Pancreas (tissue), 10 donors: ENCODE measurements at regions not wholly inside any gene's neighbourhood (a gene's known extent, or its start where the extent isn't known, plus 50 kb on each side); places are given as distances from the start of the nearest gene placed in this dataset.

Source experiments
- ATAC-seq, 4 donors: fragments of 200-7000 bp; cut with Tn5 transposase; one replicate each; pipeline versions ENCODE4 v1.8.0 to v1.9.1; 2020; ENCODE audit warnings: mild to moderate bottlenecking in 4 of 4, moderate library complexity in 4 of 4
- DNase-seq, 6 donors: peaks; one replicate each; pipeline ENCODE4 v3.0.0-alpha.2; 2020
- FAIRE-seq: peaks from 2 replicates; lab custom pipeline; 2012; peaks lifted over from hg19 to GRCh38; lab: Jason Lieb, UNC
- H3K27ac ChIP-seq, 4 donors: fragments of 200-600 bp; sonication (generic); 1 replicate in 3 of 4; 2 replicates in 1 of 4; pipeline versions ENCODE4 v1.5.0 to v1.8.0; 2020
- H3K27me3 ChIP-seq, 4 donors: fragments of 200-600 bp; one replicate each; pipeline ENCODE4 v1.8.0; 2021
- H3K36me3 ChIP-seq, 3 donors: fragments of 200-600 bp; sonication (generic) in 1 of 3; one replicate each; pipeline versions ENCODE4 v1.5.0 to v1.8.0; 2020 to 2021
- H3K4me1 ChIP-seq, 3 donors: fragments of 200-600 bp; one replicate each; pipeline ENCODE4 v1.8.0; 2021
- H3K4me3 ChIP-seq, 4 donors: fragments of 200-600 bp; sonication (generic) in 2 of 4; one replicate each; pipeline versions ENCODE4 v1.5.0 to v1.8.0; 2020 to 2021
- H3K9me3 ChIP-seq, 4 donors: fragments of 200-600 bp; one replicate each; pipeline ENCODE4 v1.8.0; 2021
- WGBS, 2 donors: extraction: QIAGEN DNeasy Blood & Tissue Kit; methylation state at CpG; one replicate each; pipeline ENCODE4 v1.1.7; 2013; 5-methylcytosine and 5-hydroxymethylcytosine counted together
- intact Hi-C, 3 donors: fragments of 100-400 bp; cut with DNase I; formaldehyde crosslinking; loops; one replicate each; pipeline versions ENCODE4 v1.11.1 to v1.14.2; 2022
- TF ChIP-seq, protein P1 (sequence below), 4 donors: fragments of 200-600 bp; sonication (generic) in 3 of 4; IDR thresholded peaks; one replicate each; pipeline versions ENCODE4 v1.5.0 to v1.8.0; 2021; ENCODE audit warnings: antibody characterized with exemption in 4 of 4
- donor health status: healthy with polysubstance abuse.
- donor health status: DM: no; HTN: no; CAD: no; lungs with moderate emphysema.
- donor health status: DM: no; HTN: no; CAD: no.
- donor health status: control.
- donor health status: control.
- donor health status: Bipolar disorder and iron deficiency.
- donor health status: DM: yes; HTN: yes; CAD: no.
- donor health status: DM: no; HTN: no; CAD: no.
- donor health status: DM: no; HTN: no; CAD: no.
- donor health status: DM: yes; HTN: yes; CAD: no.

GRCh38 chr2:67645280-67646138 is 248.4 kb downstream of the ETAA1 start:
- TF ChIP-seq, protein P1, sequence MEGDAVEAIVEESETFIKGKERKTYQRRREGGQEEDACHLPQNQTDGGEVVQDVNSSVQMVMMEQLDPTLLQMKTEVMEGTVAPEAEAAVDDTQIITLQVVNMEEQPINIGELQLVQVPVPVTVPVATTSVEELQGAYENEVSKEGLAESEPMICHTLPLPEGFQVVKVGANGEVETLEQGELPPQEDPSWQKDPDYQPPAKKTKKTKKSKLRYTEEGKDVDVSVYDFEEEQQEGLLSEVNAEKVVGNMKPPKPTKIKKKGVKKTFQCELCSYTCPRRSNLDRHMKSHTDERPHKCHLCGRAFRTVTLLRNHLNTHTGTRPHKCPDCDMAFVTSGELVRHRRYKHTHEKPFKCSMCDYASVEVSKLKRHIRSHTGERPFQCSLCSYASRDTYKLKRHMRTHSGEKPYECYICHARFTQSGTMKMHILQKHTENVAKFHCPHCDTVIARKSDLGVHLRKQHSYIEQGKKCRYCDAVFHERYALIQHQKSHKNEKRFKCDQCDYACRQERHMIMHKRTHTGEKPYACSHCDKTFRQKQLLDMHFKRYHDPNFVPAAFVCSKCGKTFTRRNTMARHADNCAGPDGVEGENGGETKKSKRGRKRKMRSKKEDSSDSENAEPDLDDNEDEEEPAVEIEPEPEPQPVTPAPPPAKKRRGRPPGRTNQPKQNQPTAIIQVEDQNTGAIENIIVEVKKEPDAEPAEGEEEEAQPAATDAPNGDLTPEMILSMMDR (IDR thresholded peaks at IDR 0.05), result no peak
- Histone ChIP-seq H3K36me3 (no peaks in the 10 kb centered on the region), H3K27ac (no peak overlapping the region), H3K4me1 (peaks cover 0 to 19% (median 9%) of the 10 kb centered on the region in 3 donors), H3K27me3 (no peaks in the 10 kb centered on the region), H3K9me3 (no peaks in the 10 kb centered on the region), H3K4me3 (no peak overlapping the region)
- 63 to 67% methylated on average over 3 of the region's 3 CpGs for WGBS, 2 donors
- ATAC-seq, result no peak
- intact Hi-C loops, result no loop called here
- DNase-seq, result no peak
- no peak for FAIRE-seq

DNA sequence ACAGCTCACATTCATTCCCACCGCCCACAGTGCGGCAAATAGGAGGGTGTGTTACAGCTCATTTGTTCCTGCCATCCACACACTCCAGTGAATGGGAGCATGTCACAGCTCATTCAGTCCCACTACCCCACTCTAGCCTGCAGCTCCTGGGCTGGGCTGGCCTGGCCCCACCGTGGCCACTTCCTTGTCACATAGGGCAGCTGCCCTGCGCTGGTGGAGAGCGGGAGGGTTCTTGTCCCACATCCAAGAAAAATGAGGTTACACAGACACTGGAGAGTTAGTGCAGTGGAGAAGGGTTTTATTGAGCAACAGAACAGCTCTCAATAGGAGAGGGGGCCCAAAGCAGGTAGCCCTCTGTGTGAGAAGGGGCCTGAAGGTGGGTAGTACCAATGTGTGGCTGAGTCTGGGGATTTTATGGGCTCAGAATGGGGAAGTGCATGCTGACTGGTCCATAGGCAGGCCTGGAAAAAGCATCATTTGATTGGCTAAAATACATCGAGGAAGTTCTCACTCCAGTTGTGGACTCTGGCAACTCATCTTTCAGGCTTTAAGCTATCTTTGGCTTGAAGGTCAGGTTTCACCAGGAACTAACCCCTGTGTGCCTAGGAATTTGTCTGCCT is 249.7 kb downstream of the ETAA1 start:
- FAIRE-seq, result no peak
- DNase-seq, result peak in 1 of 6 donors; percentile 23
- 87 to 97% methylated on average over 6 of the region's 6 CpGs for WGBS, 2 donors
- intact Hi-C loops, result no loop called here
- H3K4me3 ChIP-seq, result no peak overlapping the region
- TF ChIP-seq, protein P1 (IDR thresholded peaks at IDR 0.05), result no peak
- ATAC-seq, result no peak
- H3K4me1 ChIP-seq, result peaks cover 0 to 19% (median 18%) of the 10 kb centered on the region in 3 donors
- H3K36me3 ChIP-seq, result no peaks in the 10 kb centered on the region
- no peak overlapping the region for H3K27ac ChIP-seq
- H3K9me3 ChIP-seq, result no peaks in the 10 kb centered on the region
- H3K27me3 ChIP-seq, result no peaks in the 10 kb centered on the region

DNA sequence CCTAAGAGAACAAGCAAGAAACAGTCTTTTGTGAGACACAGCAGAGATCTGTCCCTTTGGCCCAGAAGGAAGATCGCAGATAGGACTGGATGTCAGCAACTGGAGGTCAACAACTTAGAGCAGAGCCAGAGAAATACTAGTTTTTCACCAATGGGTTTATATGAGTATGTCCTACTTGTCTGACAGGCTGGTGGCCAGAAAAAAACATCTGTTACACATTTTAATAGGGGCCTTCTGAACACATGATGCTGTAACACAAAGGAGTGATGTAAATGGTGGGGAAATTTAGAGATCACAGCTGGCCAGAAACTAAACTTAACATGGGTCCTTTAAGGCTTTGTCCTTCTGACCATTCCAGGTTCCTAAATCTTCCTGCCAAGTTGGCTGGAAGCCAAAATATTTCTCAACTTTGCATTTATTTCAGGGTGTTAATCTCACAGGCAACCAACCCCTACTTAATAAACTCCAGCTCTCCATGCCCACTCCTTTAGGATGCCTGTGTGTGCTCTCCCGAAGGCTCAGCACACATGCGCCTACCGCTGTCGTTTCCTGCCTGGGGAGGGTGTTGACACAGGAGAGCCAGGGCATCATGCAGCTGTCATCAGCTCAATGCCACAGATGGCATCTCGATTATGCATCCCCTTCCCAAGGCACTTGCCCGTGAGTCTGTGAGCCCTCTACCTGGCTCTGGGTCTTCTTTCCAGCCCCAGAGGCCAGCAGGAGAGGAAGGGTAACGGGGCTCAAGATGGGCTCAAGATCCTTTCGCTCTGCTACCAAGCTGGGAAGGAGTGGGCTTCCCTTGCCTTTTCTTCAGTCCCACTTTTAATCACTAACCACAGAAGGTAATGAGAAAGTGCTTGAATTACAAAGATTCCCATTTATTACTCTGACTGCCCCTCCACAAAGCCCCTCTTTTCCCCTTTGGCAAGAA is 252.5 kb downstream of the ETAA1 start:
- ATAC-seq (peak; percentile 57 to 79 (median 71)), DNase-seq (peak in 5 of 6 donors; percentile 23 to 52 (median 33)), FAIRE-seq (no peak)
- intact Hi-C loops, result no loop called here
- WGBS, 2 donors, result 38 to 42% methylated on average over 9 of the region's 9 CpGs
- H3K27me3 ChIP-seq, result no peaks in the 10 kb centered on the region
- no peaks in the 10 kb centered on the region for H3K36me3 ChIP-seq
- no peak overlapping the region for H3K4me3 ChIP-seq
- H3K27ac ChIP-seq, result peak overlapping the region in 3 of 4 donors; percentile 28 to 57 (median 31)
- H3K4me1 ChIP-seq, result peaks cover 0 to 18% (median 14%) of the 10 kb centered on the region in 3 donors
- TF ChIP-seq, protein P1 (IDR thresholded peaks at IDR 0.05), result no peak
- H3K9me3 ChIP-seq, result no peaks in the 10 kb centered on the region

- TF ChIP-seq, protein P1 (IDR thresholded peaks at IDR 0.05), result peak; percentile 17 to 54 (median 34)
- no peak for FAIRE-seq
- peak; percentile 68 to 82 (median 70) for DNase-seq
- H3K27ac ChIP-seq, result peak overlapping the region in 3 of 4 donors; percentile 28 to 57 (median 31)
- H3K36me3 ChIP-seq, result no peaks in the 10 kb centered on the region
- peaks cover 0 to 18% (median 14%) of the 10 kb centered on the region in 3 donors for H3K4me1 ChIP-seq
- H3K27me3 ChIP-seq, result no peaks in the 10 kb centered on the region
- peak; percentile 91 to 95 (median 94) for ATAC-seq
- intact Hi-C loops, result no loop called here
- WGBS, 2 donors, result 24 to 25% methylated on average over 8 of the region's 8 CpGs
- H3K4me3 ChIP-seq, result no peak overlapping the region
- no peaks in the 10 kb centered on the region for H3K9me3 ChIP-seq
Observed at GRCh38 chr2:67650291-67651133, 253.4 kb downstream of the ETAA1 start.
